Hepatocyte (in vitro differentiated cells): ENCODE measurements at regions not wholly inside any gene's neighbourhood (a gene's known extent, or its start where the extent isn't known, plus 50 kb on each side); places are given as distances from the start of the nearest gene placed in this dataset.

Experiments
- CTCF ChIP-seq: fragments of 200-600 bp; sonication (generic); IDR thresholded peaks from 2 replicates; pipeline ENCODE4 v1.5.1; 2016; ENCODE audit warnings: antibody characterized with exemption, mild to moderate bottlenecking; ENCODE audit not compliant: poor library complexity
- EZH2 ChIP-seq: fragments of 200-600 bp; sonication (generic); IDR thresholded peaks from 2 replicates; pipeline ENCODE4 v1.6.1; 2016; ENCODE audit warnings: antibody characterized with exemption, mild to moderate bottlenecking, borderline replicate concordance

- no peak for TF ChIP-seq EZH2
- no peak for TF ChIP-seq CTCF
These were observed 234.9 kb downstream of the KTN1 start for GRCh38 chr14:55814873-55815272.
